ENCODE measurements at regions not wholly inside any gene's neighbourhood (a gene's known extent, or its start where the extent isn't known, plus 50 kb on each side); places are given as distances from the start of the nearest gene placed in this dataset.

- Histone ChIP-seq H3K4me1 (ENCODE audit: control insufficient read depth, insufficient read depth, low read length) (peaks cover 2% of the 10 kb centered on the region; the same call in 1 of the 2 replicates), H3K4ac (ENCODE audit: low read depth, low read length) (peak overlapping the region; percentile 14; the same call in 1 of the 2 replicates), H2BK20ac (ENCODE audit: low read depth, low read length) (no peak overlapping the region), H3K4me2 (ENCODE audit: low read depth, low read length) (peak overlapping the region; percentile 76), H4K8ac (ENCODE audit: low read depth in 2 of 2, low read length in 2 of 2) (peak overlapping the region; percentile 15 to 79; a peak in 3 of 4 replicates), H3K18ac (ENCODE audit: low read depth, low read length) (no peak overlapping the region), H2BK5ac (ENCODE audit: low read depth, low read length, poor library complexity, severe bottlenecking) (no peak overlapping the region), H3K23ac (ENCODE audit: low read depth, low read length) (no peak overlapping the region; the same call in 1 of the 2 replicates), H2AK5ac (ENCODE audit: low read depth, low read length) (no peak overlapping the region), H3K4me3 (ENCODE audit: insufficient read depth, low read depth, low read length) (peak overlapping the region; percentile 62), H3K79me1 (ENCODE audit: low read depth in 1 of 2, low read length in 2 of 2) (no peaks in the 10 kb centered on the region), H4K20me1 (ENCODE audit: insufficient read depth, low read length) (no peaks in the 10 kb centered on the region), H3K27me3 (ENCODE audit: control insufficient read depth, insufficient read depth, low read length) (peaks cover 6% of the 10 kb centered on the region), H4K91ac (ENCODE audit: insufficient read depth, low read depth, low read length) (no peak overlapping the region), H3K27ac (ENCODE audit: insufficient read depth, low read length) (no peak overlapping the region; the same call in 1 of the 2 replicates), H4K5ac (ENCODE audit: low read depth, low read length) (no peak overlapping the region), H3K9me1 (ENCODE audit: insufficient read depth, low read length) (peaks cover 7% of the 10 kb centered on the region), H3K36me3 (ENCODE audit: control insufficient read depth, insufficient read depth, low read length) (no peaks in the 10 kb centered on the region), H2BK120ac (ENCODE audit: low read depth, low read length) (no peak overlapping the region), H3K9ac (ENCODE audit: low read depth, low read length) (peak overlapping the region; percentile 65), H2AFZ (replicated peaks; ENCODE audit: low read length, poor library complexity) (peak overlapping the region; percentile 96), H3K9me3 (ENCODE audit: control insufficient read depth, insufficient read depth, low read length) (no peaks in the 10 kb centered on the region), H2AK9ac (replicated peaks; ENCODE audit: low read depth, low read length, poor library complexity) (no peak overlapping the region), H2BK15ac (ENCODE audit: low read depth, low read length) (no peak overlapping the region), H3K14ac (replicated peaks; ENCODE audit: low read depth, low read length) (no peak overlapping the region), H3K56ac (ENCODE audit: extremely low read depth, insufficient read depth, low read length) (no peak overlapping the region)
- no TSS peak for BruUV-seq (replicated peaks)
- in situ Hi-C loops (cut with MboI; ENCODE audit: low sequenced_read_pairs) = no loop called here
- no peak for TF ChIP-seq MAFK (IDR thresholded peaks at IDR 0.05; ENCODE audit: low read depth, low read length)
- TF ChIP-seq RCOR1 (IDR thresholded peaks at IDR 0.05; ENCODE audit: insufficient replicate concordance, low read length) = no peak
- TF ChIP-seq RAD21 (IDR thresholded peaks at IDR 0.05; ENCODE audit: low read length) = no peak
- no peak for TF ChIP-seq POLR2A (IDR thresholded peaks at IDR 0.05; ENCODE audit: low read depth, low read length)
- TF ChIP-seq FOS (IDR thresholded peaks at IDR 0.05; ENCODE audit: low read depth, low read length) = no peak
- no peak for TF ChIP-seq RFX5 (IDR thresholded peaks at IDR 0.05; ENCODE audit: low read depth, low read length)
- no peak for TF ChIP-seq CEBPB (IDR thresholded peaks at IDR 0.05; ENCODE audit: low read depth, low read length)
- TF ChIP-seq BHLHE40 (IDR thresholded peaks at IDR 0.05; ENCODE audit: low read depth, low read length) = no peak
- no peak for TF ChIP-seq CTCF (conservative IDR thresholded peaks at IDR 0.05; ENCODE audit: low read depth, low read length)
- TF ChIP-seq CHD1 (IDR thresholded peaks at IDR 0.05; ENCODE audit: low read depth, low read length) = no peak
- no peak for TF ChIP-seq USF2 (IDR thresholded peaks at IDR 0.05; ENCODE audit: low read depth, low read length)
- TF ChIP-seq MAZ (IDR thresholded peaks at IDR 0.05; ENCODE audit: borderline replicate concordance, low read depth, low read length) = no peak
- no peak for TF ChIP-seq NFE2L2 (IDR thresholded peaks at IDR 0.05; ENCODE audit: low read depth, low read length)
- 0% methylated on average over 1 of the region's 13 CpGs; no CpG with 5 or more reads in 1 of the 2 experiments for WGBS, 2 experiments (ENCODE audit: extremely low coverage in 2 of 2, insufficient read length in 1 of 2)
- no peak for DNase-seq
- ChIA-PET CTCF (no interaction called here), POLR2A (ENCODE audit: unreplicated experiment) (interaction anchor here (0.7 to 1.0 kb wide), 2 partner anchors 8 to 17 kb away, joined by 3 to 11 read pairs; no protein-coding TSS in a partner anchor)
- no peak; the same call in 1 of the 2 replicates for ATAC-seq (ENCODE audit: low read depth)
- dilution Hi-C loops (cut with HindIII; ENCODE audit: low sequenced_read_pairs, unreplicated experiment) = no loop called here
- intact Hi-C loops (cut with micrococcal nuclease) = no loop called here
Measured at GRCh38 chr5:77852068-77852513, 76.0 kb upstream of the TBCA start.

Data from IMR-90 (cell line).